Kidney epithelial cell (primary cell): ENCODE measurements at regions not wholly inside any gene's neighbourhood (a gene's known extent, or its start where the extent isn't known, plus 50 kb on each side); places are given as distances from the start of the nearest gene placed in this dataset.

ENCODE experiments used
- DNase-seq: peaks from one replicate; pipeline ENCODE4 v3.0.0-alpha.2; 2010; ENCODE audit warnings: low read depth
- H3K27me3 ChIP-seq: 2 replicates; pipeline ENCODE4 v1.6.0; 2011; ENCODE audit warnings: low read length; ENCODE audit not compliant: control insufficient read depth, insufficient read depth
- H3K36me3 ChIP-seq: 2 replicates; pipeline ENCODE4 v1.5.1; 2011; ENCODE audit warnings: low read length; ENCODE audit not compliant: control insufficient read depth, insufficient read depth
- H3K4me3 ChIP-seq: 2 replicates; pipeline ENCODE4 v1.5.1; 2011; ENCODE audit warnings: low read depth, mild to moderate bottlenecking, control low read depth, low read length
- TF ChIP-seq, protein P1 (sequence below): IDR thresholded peaks from 2 replicates; pipeline ENCODE4 v1.5.1; 2011; ENCODE audit warnings: mild to moderate bottlenecking, moderate library complexity, low read length, control low read depth, inconsistent platforms; ENCODE audit not compliant: insufficient read depth, poor library complexity, severe bottlenecking

- TF ChIP-seq, protein P1, sequence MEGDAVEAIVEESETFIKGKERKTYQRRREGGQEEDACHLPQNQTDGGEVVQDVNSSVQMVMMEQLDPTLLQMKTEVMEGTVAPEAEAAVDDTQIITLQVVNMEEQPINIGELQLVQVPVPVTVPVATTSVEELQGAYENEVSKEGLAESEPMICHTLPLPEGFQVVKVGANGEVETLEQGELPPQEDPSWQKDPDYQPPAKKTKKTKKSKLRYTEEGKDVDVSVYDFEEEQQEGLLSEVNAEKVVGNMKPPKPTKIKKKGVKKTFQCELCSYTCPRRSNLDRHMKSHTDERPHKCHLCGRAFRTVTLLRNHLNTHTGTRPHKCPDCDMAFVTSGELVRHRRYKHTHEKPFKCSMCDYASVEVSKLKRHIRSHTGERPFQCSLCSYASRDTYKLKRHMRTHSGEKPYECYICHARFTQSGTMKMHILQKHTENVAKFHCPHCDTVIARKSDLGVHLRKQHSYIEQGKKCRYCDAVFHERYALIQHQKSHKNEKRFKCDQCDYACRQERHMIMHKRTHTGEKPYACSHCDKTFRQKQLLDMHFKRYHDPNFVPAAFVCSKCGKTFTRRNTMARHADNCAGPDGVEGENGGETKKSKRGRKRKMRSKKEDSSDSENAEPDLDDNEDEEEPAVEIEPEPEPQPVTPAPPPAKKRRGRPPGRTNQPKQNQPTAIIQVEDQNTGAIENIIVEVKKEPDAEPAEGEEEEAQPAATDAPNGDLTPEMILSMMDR: no peak
- H3K27me3 ChIP-seq: no peaks in the 10 kb centered on the region
- no peak for DNase-seq
- H3K36me3 ChIP-seq: no peaks in the 10 kb centered on the region
- H3K4me3 ChIP-seq: no peak overlapping the region
Observed at GRCh38 chr4:10188400-10189004, 71.9 kb upstream of the WDR1 start.

- Histone ChIP-seq H3K27me3 (no peaks in the 10 kb centered on the region), H3K4me3 (no peak overlapping the region), H3K36me3 (no peaks in the 10 kb centered on the region)
- DNase-seq: no peak
- TF ChIP-seq, protein P1: no peak
Observed at GRCh38 chr4:10186228-10187214, 69.9 kb upstream of the WDR1 start.

DNA sequence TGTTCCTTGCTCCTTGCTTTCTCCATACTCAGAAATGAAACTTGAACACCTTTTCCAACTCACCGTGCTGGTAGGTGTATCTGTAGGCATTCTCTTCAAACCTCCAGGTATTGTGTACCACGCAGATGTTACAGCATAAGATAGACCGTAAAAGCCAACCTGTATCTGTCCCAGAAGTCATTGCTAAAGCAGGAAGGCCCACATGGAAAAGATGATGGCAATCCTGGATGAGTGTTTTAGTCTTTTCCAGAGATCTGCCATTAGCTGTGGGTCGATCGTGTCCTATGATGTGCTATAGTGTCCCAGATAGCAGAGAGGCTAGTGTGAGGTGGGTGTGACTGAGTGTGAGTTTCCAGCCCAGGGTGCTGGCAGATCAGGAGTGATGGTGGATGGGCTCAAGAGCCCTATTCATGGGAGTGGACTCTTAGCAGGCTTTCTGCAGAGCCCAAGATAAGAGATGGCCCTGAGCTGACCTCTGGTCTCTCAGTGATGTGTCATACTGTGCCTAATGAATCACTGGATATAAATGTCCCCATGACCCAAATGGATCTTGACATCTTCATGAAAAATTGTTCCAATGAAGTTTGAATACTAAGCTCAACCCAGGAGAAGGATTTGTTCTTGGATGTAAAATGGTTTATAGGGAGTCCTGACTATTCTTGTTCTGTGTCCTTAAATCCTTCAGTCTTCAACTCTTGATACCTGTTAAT lies 69.1 kb upstream of the WDR1 start:
- H3K27me3 ChIP-seq: no peaks in the 10 kb centered on the region
- H3K36me3 ChIP-seq: no peaks in the 10 kb centered on the region
- no peak for DNase-seq
- H3K4me3 ChIP-seq: no peak overlapping the region
- TF ChIP-seq, protein P1: no peak

GRCh38 chr4:10184501-10184938 lies 67.9 kb upstream of the WDR1 start:
- DNase-seq: no peak
- Histone ChIP-seq H3K4me3 (no peak overlapping the region), H3K27me3 (no peaks in the 10 kb centered on the region), H3K36me3 (no peaks in the 10 kb centered on the region)
- TF ChIP-seq, protein P1: no peak

- no peak for DNase-seq
Observed at GRCh38 chr4:10184041-10184440, 67.4 kb upstream of the WDR1 start.

More at GRCh38 chr4:10184041-10184440, 67.4 kb upstream of the WDR1 start:
- H3K4me3 ChIP-seq: no peak overlapping the region
- no peaks in the 10 kb centered on the region for H3K27me3 ChIP-seq
- no peaks in the 10 kb centered on the region for H3K36me3 ChIP-seq
- TF ChIP-seq, protein P1: no peak
